8988T (cell line): ENCODE measurements at regions not wholly inside any gene's neighbourhood (a gene's known extent, or its start where the extent isn't known, plus 50 kb on each side); places are given as distances from the start of the nearest gene placed in this dataset.
"Not testable (repeated sequence)": the region's sequence is repeated elsewhere in the genome, so short reads cannot be mapped to it uniquely, and the experiment has no call there.

ENCODE experiments used
- DNase-seq: peaks from one replicate; pipeline ENCODE4 v3.0.0; 2011

DNA sequence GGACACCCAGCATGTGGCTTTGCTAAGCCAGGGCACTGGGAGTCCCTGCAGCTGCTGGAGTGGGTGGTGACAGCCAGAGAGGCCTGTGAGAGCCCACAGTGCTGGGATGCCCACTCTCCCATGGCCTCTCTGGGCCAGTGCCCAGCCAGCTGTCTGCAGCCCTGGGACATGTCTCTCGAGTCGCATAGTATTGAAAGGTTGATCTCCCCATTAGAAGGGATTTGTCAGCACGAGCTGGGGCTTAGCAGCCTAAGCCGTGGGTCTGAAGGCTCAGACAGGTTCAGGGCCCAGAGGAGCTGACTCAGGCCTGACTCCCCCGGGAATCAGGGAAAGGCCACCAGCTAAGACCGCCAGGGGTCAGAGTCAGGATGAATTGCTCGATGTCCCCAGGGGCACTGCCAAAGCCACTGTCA is 53.5 kb downstream of the FOXD2 start:
- no peak for DNase-seq

DNA sequence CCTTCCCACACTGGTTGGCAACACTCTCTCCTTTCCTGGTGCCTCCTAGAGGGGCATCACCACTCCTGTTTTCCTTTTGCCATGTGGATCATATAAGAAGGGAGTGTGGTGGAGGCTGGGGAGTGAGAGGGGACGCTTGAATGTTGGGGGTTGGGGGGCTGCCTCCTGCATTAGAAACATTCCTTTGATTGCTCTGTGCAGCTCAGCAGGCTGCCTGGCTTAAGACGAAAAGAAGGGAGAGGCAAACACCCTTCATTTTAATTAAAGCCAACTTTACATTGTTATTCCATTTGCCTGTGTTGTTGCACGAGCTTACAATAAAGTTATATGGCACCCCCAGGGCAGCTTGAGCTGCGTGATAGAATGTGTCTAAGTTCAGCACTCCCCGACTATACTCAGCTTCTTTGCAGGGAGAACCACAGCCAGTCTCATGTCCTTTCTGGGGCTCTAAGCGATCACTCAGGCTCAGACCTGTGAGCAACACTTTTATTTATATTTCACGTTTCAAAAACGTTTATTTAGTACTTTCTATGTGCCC is 57.4 kb downstream of the FOXD2 start:
- DNase-seq, result no peak

DNA sequence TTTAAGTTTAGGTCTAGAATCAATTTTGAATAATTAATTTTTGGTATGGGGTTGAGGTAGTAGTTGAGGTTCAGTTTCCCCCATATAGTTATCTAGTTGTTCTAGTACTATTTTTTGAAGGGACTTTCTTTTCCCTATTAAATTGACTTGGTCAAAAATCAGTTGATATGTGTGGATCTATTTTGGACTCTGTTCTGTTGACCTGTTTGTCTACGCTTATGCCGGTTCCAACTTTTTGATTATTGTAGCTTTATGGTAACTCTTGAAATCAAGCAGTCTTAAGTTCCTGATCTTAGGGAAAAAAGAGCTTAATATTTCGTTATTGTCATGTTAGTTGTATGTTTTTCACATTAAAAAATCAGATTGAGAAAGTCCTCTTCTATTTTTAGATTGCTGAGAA is 60.7 kb downstream of the FOXD2 start:
- DNase-seq, result no peak

DNA sequence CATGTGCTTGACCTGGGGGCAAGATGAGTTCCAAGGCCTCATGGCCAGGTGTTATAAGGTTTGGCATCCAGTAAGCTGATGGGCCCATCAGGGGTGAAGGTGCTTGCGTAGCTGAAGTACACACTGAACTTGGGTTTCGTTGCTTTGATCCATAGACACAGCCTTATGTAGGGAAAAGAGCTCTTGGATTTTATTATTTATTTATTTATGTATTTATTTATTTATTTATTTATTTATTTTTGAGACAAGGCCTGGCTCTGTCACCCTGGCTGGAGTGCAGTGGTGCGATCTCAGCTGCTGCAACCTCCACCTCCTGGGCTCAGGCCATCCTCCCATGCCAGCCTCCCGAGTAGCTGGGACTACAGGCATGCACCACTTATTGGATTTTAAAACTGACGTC is 63.2 kb downstream of the FOXD2 start:
- DNase-seq, result no peak

DNA sequence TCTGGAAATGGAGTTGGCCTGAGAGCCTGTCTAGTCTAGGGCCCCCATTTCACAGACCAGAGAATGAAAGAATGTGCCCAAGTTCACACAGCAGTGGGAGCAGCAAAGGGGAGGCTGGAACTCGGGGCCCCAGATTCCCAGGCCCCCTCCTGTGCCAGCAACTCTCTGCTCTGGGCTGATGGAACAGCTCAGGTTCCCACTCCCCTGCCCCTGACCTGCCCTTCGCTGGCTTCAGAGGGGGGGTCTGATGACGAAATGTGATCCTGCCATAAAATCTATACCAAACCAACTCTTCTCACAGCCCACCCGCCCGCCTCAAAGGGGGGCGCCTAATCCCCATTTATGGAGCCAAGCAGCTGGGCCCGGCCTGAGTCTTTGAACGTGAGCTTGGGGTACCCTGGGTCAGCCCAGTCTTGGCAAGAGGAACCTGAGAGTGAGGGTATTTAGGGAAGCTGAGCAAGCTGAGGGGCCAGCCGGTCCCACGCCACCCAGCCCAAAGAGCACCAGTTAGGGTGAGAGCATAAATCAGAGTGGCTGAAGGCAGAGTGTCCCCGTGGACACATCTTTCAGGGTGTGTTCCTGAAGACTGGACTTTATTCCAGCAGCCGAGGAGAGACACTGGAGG is 65.0 kb downstream of the FOXD2 start:
- no peak for DNase-seq

DNA sequence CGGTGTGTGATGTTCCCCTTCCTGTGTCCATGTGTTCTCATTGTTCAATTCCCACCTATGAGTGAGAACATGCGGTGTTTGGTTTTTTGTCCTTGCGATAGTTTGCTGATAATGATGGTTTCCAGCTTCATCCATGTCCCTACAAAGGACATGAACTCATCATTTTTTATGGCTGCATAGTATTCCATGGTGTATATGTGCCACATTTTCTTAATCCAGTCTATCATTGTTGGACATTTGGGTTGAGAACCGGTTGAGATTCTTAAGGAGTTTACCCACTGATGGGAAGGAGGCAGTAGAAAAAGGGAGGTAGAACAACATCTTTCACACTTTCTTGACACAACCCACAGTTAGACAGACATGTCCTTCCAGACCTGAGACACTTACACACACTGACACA is 67.0 kb downstream of the FOXD2 start:
- DNase-seq, result not testable (repeated sequence)

DNA sequence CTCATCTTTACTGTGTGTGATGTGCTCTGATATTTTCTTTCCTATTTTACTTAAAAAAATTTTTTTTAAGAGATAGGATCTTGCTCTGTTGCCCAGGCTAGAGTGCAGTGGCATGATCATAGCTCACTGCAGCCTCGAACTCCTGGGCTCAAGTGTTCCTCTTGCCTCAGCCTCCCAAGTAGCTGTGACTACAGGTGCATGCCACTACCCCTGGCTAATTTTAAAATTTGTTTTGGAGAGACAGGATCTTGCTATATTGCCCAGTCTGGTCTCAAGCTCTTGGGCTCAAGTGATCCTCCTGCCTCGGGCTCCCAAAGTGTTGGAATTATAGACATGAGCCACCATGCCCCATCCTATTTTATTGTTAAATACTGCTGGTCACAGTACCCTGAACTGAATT is 67.4 kb downstream of the FOXD2 start:
- no peak for DNase-seq

DNA sequence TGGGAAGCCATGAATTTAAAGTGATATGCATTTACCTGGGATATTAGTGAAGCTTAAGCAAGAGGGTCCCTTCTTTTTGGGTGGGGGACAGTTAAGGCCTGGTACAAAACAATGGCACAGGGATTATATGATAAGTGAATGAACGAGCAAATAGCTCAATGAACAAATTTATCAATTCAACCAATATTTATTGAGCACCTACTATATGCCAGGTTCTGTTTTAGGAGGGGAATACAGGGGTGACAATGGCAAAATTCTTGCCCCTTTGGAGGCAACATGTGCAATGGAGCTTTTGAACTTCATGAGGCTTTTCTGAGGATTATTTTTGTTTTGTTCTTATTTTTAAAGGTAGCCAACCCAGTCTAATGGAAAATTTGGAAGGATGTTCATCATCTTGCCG is 68.2 kb downstream of the FOXD2 start:
- DNase-seq, result no peak

DNA sequence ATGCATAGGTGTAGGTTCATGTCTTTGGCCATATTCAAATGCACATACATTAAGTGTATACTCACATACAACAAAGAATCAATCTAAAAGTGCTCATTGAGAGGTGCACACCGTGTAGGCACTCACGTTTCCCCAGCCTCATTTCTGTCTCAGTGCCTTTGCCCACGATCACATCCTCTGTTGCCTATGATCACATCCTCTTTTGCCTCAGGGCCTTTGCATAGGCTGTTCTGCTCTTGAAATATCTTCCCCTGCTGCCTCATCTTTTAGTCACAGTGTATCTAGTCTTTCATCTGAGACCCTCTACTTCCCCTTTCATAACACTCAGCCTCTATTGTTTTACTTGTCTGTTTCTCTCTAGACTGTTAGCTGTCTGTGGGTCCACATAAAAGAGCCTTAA is 69.3 kb downstream of the FOXD2 start:
- no peak for DNase-seq

DNA sequence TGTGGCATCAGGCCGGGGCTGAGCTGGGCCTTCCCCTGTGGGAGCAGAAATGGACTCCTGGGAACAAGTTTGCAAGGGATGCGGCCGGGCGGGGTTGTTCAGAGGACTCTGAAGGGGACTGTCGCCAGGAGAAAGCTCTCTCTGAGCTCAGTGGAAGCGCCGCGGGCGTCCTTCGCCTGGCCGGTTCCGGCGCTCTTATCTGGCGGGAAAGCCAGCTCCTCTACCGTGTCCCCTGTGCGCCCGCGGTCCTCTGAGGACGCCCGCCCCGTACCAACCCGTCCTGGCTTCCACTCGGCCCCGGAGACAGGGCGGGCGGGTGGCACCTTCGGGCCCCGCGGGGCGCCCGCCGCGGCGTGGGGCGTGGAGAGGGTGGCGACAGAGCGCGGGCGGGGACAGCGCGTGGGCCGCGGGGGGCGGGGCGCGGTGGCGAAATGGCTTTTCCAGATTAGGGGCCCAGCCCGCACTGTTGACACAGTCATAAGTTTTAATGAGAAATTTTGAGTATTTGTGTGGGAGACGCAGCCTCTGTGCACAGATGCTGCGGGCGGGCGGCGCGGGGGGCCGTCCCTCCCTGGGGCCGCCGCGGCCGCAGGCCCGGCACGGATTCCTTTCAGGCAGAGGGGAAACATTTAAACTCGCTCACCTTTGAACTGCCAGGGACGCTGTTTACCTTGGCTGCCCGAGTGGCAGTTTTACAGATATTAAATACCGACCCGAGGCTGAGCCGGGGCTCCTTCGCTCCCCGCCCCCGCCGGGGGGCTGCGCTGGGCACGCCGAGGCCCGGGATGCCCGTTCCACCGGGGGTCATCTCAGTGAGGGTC is 70.2 kb downstream of the FOXD2 start:
- no peak for DNase-seq

DNA sequence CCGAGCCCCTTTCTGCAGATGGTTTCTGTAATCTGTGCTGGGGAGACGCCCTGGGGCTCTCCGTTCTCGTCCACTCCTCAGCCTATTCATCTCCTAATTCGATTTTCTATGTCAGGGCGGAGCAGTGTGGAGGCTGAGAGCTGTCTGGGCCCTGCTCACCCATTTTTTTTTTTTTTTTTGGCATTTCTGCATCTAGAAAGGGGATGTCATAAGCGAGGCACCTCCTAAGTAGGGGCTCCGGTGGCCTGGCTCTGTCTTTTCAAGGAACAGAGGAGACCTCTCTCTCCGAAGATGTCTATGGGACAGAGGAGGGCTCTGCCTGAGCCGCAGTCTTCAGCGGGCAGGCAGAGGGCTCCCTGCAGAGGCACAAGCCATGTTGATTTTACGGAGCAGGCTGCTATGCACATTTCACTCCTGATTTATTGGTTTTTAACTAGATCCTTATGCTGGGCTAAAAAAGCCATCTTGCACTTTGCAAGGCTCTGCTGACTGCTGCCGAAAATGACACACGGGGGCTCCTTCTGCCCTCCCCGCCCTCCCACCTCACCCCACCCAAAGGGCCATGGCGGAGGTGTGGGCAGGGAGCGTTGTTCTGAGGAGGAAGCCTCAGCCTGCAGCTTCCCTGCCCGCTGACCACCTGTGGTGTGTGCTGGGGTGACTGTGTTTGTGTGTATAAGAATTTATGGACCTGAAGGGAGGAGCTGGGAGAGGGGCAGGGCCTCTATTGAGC is 71.0 kb downstream of the FOXD2 start:
- no peak for DNase-seq

DNA sequence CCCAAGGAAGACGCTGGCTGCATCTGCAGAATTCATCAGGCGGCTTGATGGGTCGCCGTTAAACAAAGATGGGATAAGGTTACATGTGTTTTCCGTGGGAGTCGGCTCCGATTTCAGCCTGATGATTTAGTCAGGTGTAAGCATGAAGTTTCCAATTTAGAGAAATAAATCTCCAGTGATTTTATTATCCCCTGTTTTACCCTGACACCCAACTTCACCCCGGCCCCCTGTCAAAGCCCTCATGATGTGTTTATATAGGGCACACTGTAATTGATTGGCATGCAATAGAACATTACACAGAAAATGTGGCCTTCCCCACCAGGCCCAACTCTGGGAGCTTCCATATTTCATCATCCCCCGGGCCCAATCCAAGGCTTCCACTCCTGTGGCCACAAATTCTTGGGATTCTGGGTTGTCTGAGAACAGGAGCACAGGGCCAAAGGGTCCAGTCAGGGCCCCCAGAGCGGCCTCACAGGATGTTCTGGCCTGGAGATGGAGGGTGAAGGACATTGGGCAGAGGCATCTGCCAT is 72.5 kb downstream of the FOXD2 start:
- no peak for DNase-seq

DNA sequence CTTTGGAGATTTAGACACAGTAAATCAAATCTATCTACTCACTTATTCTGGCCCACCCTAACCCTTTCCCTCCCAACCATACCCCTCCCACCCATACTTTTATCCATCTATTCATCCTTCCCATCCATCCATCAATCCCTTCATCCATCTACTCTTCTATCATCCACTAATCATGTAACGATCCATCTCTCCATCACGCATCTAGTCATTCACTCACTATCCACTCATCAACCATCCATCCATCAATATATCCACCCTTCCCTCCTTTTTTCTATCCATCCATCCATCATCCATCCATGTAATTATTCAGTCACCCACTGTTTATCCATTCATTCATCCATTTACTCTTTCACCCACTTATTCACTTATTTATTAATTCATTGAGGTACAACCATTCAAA is 74.0 kb downstream of the FOXD2 start:
- DNase-seq, result no peak

DNA sequence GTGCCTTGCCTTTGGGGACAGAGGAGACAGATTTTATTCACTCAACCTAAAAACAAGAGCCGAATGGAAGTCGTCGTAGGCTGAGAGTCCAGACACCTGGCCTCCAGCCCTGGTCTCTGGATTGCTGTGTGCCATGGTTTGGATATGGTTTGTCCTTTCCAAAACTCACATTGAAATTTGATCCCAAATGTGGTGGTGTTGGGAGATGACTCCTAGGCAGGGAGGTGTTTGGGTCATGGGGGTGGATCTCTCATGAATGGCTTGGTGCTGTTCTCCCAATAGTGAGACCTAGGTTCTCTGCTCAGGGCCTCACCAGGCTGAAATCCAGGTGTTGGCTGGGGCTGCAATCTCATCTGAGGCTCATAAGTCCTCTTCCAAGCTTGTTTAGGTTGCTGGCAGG is 75.5 kb downstream of the FOXD2 start:
- no peak for DNase-seq

DNA sequence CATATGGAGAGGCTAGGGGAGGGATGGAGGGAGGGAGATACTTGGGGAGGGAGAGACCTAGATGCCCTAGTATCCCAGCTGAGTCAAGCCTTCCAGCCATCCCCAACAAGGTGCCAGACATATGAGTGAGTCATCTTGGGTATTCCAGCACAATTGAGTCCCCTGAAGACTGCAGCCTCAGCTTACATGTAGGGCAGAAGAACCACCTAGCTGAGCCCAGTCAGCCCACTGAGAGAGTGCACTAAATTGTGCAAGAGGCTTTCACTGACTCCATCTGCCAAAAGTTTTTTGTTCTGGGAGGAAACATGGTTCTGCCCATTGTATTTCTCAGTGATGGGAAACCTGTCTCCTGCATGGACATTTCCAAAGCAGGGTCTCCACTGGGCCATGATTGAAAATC is 76.4 kb downstream of the FOXD2 start:
- no peak for DNase-seq

DNA sequence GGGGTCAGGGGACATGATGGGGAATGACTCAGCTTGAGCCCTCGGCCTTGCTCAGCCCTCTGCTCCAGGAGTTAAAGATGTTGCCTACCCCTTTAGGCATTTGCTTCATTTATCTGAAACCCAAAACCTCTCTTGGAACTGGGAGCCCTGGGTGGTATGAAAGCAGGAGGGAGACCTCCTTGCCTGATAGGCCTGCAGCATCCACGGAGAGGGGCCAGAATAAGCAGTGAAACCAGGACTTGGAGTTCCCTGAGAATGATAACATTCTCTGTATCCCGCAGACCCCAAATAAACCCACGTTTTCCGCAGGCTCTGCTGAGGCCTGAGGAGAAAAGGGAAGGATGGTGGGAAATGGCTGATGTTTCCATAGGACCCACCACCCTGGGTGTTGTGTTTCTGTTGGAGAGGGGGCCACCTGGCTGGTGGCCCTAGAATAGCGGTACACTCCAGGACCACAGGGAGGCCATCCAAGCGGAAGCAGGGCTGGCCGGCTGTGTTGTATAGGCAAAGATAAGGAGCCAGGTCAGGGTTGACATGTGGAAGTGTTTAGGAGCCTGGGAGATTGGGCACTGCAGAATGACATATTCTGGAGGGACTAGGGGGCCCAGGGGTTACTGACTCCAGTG is 77.4 kb downstream of the FOXD2 start:
- DNase-seq, result no peak

DNA sequence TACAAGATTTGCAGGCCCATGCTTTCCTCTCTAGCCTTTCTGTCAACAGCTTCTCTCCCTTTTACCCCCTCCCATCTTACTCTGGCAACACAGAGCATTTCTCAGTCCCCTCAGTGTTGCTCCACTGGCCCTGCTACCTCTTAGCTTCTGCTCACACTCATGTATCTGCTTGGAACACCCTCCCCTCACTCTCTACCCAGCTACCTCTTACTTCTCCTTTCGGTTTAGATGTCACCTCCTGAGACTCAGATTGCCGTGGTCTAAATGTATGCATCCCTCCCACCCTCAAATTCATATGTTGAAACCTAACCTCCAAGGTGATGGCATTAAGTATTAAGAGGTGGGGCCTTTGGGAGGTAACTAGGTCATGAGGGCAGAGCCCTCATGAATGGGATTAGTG is 80.1 kb downstream of the FOXD2 start:
- DNase-seq, result no peak

DNA sequence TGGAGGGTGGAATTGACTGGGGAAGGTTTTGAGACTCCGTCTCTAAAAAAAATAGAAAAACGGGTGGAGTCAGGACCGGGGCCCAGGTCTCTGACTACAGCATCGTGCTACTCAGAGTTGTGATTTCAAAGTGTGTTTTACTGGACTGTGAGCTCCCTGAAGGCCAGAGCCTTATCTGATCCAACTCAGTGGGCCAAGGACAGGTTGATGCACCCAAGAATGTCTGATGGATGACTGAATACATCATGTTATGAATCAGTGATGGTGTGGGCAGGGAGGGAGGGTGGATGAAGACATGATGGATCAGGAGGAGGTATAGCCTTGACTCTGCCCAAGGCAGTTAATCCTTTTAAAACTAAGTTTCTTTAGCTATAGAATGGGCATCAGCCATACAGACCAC is 81.6 kb downstream of the FOXD2 start:
- no peak for DNase-seq

DNA sequence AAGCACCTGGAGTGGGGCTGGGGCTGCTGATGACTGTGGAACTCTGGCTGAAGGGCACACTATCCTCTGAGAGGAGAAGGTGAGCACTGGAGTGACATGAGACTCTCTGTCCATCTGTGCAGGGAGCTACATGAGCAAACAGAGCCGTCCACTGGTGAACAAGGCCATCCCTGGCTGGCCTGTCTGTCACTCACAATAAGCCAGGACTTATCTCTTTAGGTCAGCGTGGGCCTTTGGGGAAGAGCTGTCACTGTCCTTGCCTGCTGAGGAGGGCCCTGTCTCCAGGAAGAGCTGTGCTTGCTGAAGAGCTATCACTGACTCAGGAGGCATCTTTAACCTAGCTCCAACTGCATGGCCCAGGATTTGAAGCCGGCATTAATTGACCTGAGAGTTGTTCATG is 82.1 kb downstream of the FOXD2 start:
- DNase-seq, result no peak

DNA sequence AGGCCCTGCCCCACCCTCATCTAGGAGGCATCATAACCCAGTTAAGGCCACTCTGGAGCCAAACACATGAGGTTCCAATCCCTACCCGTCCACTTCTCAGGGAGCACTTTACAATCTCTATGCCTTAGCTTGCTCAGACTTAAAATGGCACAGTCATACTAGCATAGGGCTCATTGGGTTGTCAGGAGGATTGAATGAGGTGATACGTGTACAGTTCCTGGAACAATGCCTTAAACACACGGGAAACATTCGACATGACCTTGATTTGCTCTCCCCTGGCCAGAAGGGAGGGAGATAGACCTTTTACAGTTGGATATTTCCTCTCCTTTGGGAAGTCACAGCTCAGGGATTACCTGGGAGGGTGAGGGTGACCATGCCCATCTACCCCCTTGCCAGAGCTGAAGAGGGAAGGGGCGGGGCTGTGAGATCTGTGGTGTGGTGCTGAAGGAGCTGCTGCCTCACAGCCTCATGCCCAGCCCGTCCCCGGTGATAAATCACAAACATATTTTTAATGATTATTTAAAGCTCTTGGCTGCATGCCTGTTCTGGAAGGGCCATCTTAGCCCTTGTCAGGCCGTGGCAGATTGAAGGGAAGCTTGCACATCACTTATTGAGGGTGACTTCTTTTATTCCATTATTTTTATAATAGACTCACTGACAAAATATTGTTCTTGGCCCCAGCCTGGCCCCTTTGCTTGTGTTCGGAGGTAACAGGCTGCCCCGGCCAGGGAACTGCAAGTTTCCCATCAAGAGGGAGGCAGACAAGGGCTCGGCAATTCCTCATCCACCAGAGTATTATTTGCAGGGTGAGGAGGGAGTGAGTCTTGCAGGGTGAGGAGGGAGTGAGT is 83.4 kb downstream of the FOXD2 start:
- DNase-seq, result no peak

DNA sequence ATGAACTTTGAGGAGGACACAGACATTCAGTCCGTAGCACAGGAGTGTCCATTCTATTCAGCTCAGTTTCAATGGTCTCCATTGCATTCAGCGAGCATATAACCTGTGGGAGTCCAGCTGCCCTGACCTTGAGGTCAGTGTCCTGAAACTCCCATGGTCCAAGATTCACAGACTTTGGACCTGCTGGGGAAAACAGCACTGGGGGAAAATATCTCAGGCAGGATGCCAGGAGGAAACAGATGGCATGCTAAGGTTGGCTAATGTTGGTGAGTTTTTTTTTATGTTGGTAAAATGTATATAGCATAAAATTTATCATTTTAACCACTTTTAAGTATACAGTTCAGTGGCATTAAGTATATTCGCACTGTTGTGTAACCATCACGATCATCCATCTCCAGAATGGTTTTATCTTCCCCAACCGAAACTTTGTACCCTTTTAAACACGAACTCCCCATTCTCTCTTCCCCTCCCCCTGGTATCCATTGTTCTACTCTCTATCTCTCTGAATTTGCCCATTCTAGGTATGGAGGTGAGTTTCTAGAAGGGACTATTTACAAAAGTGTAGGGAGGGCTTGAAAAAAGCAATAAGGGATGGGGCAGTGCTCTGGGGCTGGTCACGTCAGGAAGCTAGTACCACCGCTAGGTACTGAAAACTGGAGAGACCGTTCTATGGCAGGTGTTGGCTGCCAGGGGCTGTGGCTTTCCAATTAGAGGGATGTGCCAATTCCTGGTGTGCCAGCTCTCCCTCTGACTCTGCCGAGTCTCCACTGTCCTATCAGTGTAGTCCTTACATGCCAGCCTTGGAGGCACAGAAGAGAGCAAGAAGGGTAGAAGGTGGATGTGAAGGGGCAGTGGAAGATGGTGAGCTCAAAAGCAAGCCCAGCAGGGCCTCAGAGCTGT is 85.3 kb downstream of the FOXD2 start:
- no peak for DNase-seq
